Osteoblast (primary cell): ENCODE measurements at regions not wholly inside any gene's neighbourhood (a gene's known extent, or its start where the extent isn't known, plus 50 kb on each side); places are given as distances from the start of the nearest gene placed in this dataset.

Experiments
- DNase-seq: peaks from one replicate; pipeline ENCODE4 v3.0.0; 2011; ENCODE audit warnings: low spot score, mixed read lengths; ENCODE audit not compliant: insufficient read length; ENCODE audit errors: missing footprints
- H2AFZ ChIP-seq: 2 replicates; pipeline ENCODE4 v1.6.0; 2011; ENCODE audit warnings: mild to moderate bottlenecking, low read length
- H3K27ac ChIP-seq: 2 replicates; pipeline ENCODE4 v1.5.1; 2011; ENCODE audit warnings: mild to moderate bottlenecking, low read depth, low read length, moderate library complexity
- H3K27me3 ChIP-seq: 2 replicates; pipeline ENCODE4 v1.6.0; 2012; ENCODE audit warnings: mild to moderate bottlenecking, control low read depth, inconsistent platforms, low read length, moderate library complexity; ENCODE audit not compliant: insufficient read depth
- H3K36me3 ChIP-seq: 2 replicates; pipeline ENCODE4 v1.5.1; 2011; ENCODE audit warnings: mild to moderate bottlenecking, low read length, control low read depth, moderate library complexity; ENCODE audit not compliant: insufficient read depth
- H3K4me1 ChIP-seq: 2 replicates; pipeline ENCODE4 v1.5.1; 2011; ENCODE audit warnings: mild to moderate bottlenecking, low read length, control low read depth, moderate library complexity; ENCODE audit not compliant: insufficient read depth
- H3K4me2 ChIP-seq: 2 replicates; pipeline ENCODE4 v1.6.0; 2011; ENCODE audit warnings: mild to moderate bottlenecking, low read length; ENCODE audit not compliant: insufficient read depth
- H3K4me3 ChIP-seq: fragments of 200-600 bp; sonication (generic); 3 replicates; pipeline ENCODE4 v1.5.1; 2012; ENCODE audit warnings: mild to moderate bottlenecking, low read length, inconsistent platforms; ENCODE audit not compliant: insufficient read depth
- H3K79me2 ChIP-seq: 2 replicates; pipeline ENCODE4 v1.6.0; 2012; ENCODE audit warnings: mild to moderate bottlenecking, low read length, control low read depth, inconsistent platforms; ENCODE audit not compliant: insufficient read depth
- H3K9me3 ChIP-seq: 2 replicates; pipeline ENCODE4 v1.5.1; 2011; ENCODE audit warnings: low read depth, low read length, control low read depth
- H4K20me1 ChIP-seq: 2 replicates; pipeline ENCODE4 v1.6.0; 2012; ENCODE audit warnings: mild to moderate bottlenecking, low read length, control low read depth; ENCODE audit not compliant: insufficient read depth
- TF ChIP-seq, protein P1 (sequence below): IDR thresholded peaks from 2 replicates; pipeline ENCODE4 v1.5.1; 2011; ENCODE audit warnings: mild to moderate bottlenecking, low read depth, low read length, moderate library complexity; ENCODE audit errors: extremely low read depth

DNA sequence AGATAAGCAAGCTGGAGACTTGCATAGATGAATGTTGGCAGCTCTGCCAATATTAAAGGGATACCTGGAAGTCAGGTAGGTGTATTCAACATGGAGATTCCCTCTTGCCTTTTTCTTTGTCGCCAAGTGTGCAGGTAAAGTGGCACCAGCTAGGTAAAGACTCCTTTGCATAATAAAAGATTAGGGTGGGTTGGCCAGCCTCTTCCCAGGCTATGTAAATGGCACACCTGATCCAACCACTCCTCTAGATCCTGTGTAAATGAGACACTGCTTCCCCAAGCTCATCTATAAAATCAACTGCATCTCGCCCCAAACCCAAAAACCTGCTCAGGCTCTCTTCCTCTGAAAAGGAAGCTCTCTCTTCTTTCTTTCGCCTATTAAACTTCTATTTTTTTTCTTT, 100.8 kb upstream of the DSCAM start:
- H3K79me2 ChIP-seq: no peaks in the 10 kb centered on the region
- H3K4me1 ChIP-seq: no peaks in the 10 kb centered on the region
- peaks cover 7% of the 10 kb centered on the region for H3K9me3 ChIP-seq
- H3K27me3 ChIP-seq: no peaks in the 10 kb centered on the region
- H3K36me3 ChIP-seq: no peaks in the 10 kb centered on the region
- TF ChIP-seq, protein P1, sequence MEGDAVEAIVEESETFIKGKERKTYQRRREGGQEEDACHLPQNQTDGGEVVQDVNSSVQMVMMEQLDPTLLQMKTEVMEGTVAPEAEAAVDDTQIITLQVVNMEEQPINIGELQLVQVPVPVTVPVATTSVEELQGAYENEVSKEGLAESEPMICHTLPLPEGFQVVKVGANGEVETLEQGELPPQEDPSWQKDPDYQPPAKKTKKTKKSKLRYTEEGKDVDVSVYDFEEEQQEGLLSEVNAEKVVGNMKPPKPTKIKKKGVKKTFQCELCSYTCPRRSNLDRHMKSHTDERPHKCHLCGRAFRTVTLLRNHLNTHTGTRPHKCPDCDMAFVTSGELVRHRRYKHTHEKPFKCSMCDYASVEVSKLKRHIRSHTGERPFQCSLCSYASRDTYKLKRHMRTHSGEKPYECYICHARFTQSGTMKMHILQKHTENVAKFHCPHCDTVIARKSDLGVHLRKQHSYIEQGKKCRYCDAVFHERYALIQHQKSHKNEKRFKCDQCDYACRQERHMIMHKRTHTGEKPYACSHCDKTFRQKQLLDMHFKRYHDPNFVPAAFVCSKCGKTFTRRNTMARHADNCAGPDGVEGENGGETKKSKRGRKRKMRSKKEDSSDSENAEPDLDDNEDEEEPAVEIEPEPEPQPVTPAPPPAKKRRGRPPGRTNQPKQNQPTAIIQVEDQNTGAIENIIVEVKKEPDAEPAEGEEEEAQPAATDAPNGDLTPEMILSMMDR: no peak
- H4K20me1 ChIP-seq: no peaks in the 10 kb centered on the region
- no peak for DNase-seq
- H3K4me3 ChIP-seq: no peak overlapping the region
- no peak overlapping the region for H3K27ac ChIP-seq
- no peak overlapping the region for H3K4me2 ChIP-seq
- H2AFZ ChIP-seq: no peak overlapping the region

DNA sequence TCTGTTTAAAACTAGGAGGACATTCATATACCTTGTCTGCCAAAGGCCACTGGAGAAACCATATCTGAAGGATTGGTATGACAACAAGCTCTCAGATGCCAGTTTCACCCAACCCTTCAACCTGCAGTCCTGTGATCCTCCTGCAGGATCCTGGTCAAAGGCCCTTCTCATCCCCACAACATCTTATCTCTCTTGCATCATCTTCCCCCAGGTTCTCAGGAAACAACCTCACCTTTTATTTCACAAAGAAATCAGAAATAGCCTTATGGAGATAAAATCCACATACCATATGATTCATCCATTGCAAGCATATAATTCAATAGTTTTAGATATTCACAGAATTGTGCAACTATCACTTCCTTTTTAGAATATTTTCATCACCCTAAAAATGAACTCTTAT, 104.0 kb upstream of the DSCAM start:
- peaks cover 7% of the 10 kb centered on the region for H3K9me3 ChIP-seq
- TF ChIP-seq, protein P1: no peak
- H3K79me2 ChIP-seq: no peaks in the 10 kb centered on the region
- no peak overlapping the region for H3K4me3 ChIP-seq
- no peak overlapping the region for H2AFZ ChIP-seq
- H4K20me1 ChIP-seq: no peaks in the 10 kb centered on the region
- H3K4me1 ChIP-seq: no peaks in the 10 kb centered on the region
- H3K36me3 ChIP-seq: no peaks in the 10 kb centered on the region
- H3K27me3 ChIP-seq: no peaks in the 10 kb centered on the region
- DNase-seq: peak; percentile 29
- H3K27ac ChIP-seq: no peak overlapping the region
- no peak overlapping the region for H3K4me2 ChIP-seq

DNA sequence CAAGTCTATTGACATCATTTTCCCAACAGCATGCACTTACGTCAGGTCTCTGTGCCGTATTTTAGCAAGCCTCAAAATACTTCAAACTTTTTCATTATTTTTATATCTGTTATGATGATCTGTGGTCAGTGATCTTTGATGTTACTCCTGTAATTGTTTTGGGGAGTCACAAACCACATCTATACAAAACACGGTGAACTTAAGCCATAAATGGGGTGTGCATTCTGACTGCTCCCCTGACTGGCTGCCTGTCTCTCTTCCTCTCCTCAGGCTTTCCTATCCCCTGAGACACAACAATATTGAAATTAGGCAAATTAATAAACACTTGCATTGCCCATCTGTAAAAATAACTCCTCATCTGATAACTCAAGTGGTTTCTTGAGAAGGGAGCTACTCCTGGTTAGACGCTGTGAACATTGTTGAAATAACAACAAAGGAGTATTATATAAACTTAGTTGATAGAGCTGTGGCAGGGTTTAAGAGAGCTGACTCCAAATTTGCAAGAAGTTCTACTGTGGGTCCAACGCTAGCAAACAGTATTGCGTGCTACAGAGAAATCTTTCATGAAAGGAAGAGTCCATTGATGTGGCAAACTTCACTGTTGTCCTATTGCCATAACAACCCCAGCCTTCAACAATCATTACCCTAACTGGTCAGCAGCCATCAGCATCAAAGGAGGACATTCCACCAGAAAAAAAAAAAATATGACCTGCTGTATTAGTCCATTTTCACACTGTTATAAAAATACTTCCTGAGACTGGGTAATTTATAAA, 105.8 kb upstream of the DSCAM start:
- Histone ChIP-seq H3K27ac (no peak overlapping the region), H4K20me1 (no peaks in the 10 kb centered on the region), H3K4me2 (no peak overlapping the region), H3K27me3 (no peaks in the 10 kb centered on the region), H3K4me1 (no peaks in the 10 kb centered on the region), H3K79me2 (no peaks in the 10 kb centered on the region), H2AFZ (no peak overlapping the region), H3K36me3 (no peaks in the 10 kb centered on the region), H3K4me3 (no peak overlapping the region), H3K9me3 (peaks cover 7% of the 10 kb centered on the region)
- TF ChIP-seq, protein P1: no peak
- DNase-seq: no peak

DNA sequence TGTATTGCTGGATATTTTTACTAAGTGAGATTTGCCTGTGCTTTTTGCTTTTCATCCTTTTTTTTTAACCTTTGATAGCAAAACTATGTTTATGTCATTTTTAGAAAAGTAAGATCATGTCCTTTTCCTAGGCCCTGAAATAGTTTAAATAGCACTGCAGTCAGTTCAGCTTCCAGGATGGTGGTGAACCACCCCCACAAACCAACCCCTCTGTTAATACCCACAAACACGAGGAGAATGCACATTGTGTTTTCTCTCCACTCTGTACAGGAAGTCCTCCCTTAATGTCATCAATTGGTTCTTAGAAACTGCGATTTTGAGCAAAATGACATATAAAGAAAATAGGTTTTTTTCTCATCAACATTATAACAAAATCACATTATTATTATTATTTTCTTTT, 117.7 kb upstream of the DSCAM start:
- Histone ChIP-seq H3K79me2 (no peaks in the 10 kb centered on the region), H3K9me3 (no peaks in the 10 kb centered on the region), H3K4me1 (no peaks in the 10 kb centered on the region), H2AFZ (no peak overlapping the region), H4K20me1 (no peaks in the 10 kb centered on the region), H3K4me2 (no peak overlapping the region), H3K36me3 (no peaks in the 10 kb centered on the region), H3K27ac (no peak overlapping the region), H3K27me3 (no peaks in the 10 kb centered on the region), H3K4me3 (no peak overlapping the region)
- DNase-seq: no peak
- TF ChIP-seq, protein P1: no peak
